Uterus (tissue), 2 donors: ENCODE measurements at regions not wholly inside any gene's neighbourhood (a gene's known extent, or its start where the extent isn't known, plus 50 kb on each side); places are given as distances from the start of the nearest gene placed in this dataset.

Experiments
- POLR2A ChIP-seq, 2 donors: fragments of 450-650 bp; IDR thresholded peaks; one replicate each; pipeline ENCODE4 v1.6.1; 2016; ENCODE audit warnings: antibody characterized with exemption in 2 of 2, mild to moderate bottlenecking in 1 of 2, moderate library complexity in 1 of 2
- TF ChIP-seq, protein P1 (sequence below), 4 experiments: fragments of 200-600 bp in 2 of 4; fragments of 450-650 bp in 2 of 4; sonication (generic) in 2 of 4; IDR thresholded peaks; one replicate each; pipeline ENCODE4 v1.5.1; 2016 to 2019; ENCODE audit warnings: antibody characterized with exemption in 4 of 4, mild to moderate bottlenecking in 2 of 4, moderate library complexity in 1 of 4

DNA sequence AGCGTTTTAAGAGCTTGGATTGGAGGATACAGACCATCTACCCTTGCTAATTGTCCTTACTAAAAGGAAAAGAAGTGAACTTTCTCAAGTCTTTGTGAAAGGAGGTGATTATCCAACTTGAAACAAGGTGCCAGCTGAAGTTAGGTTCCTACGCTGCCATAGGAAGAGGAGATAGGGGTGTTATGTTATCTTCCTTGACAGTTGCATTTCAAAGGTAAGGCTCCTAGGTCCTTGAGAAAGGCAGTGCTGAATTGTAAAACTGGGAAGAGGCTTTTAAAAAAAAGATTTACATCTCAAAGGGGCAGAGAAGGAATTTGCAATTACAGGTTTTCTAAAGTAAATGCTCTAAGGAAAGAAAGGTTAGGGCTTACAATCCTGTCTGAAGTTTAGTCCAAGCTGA, 810.2 kb upstream of the LRATD1 start:
- TF ChIP-seq, protein P1, sequence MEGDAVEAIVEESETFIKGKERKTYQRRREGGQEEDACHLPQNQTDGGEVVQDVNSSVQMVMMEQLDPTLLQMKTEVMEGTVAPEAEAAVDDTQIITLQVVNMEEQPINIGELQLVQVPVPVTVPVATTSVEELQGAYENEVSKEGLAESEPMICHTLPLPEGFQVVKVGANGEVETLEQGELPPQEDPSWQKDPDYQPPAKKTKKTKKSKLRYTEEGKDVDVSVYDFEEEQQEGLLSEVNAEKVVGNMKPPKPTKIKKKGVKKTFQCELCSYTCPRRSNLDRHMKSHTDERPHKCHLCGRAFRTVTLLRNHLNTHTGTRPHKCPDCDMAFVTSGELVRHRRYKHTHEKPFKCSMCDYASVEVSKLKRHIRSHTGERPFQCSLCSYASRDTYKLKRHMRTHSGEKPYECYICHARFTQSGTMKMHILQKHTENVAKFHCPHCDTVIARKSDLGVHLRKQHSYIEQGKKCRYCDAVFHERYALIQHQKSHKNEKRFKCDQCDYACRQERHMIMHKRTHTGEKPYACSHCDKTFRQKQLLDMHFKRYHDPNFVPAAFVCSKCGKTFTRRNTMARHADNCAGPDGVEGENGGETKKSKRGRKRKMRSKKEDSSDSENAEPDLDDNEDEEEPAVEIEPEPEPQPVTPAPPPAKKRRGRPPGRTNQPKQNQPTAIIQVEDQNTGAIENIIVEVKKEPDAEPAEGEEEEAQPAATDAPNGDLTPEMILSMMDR (IDR thresholded peaks at IDR 0.05): no peak
- no peak for TF ChIP-seq POLR2A (IDR thresholded peaks at IDR 0.05)
